ENCODE measurements at regions not wholly inside any gene's neighbourhood (a gene's known extent, or its start where the extent isn't known, plus 50 kb on each side); places are given as distances from the start of the nearest gene placed in this dataset.

- DNase-seq (ENCODE audit: low read depth in 2 of 2) = no peak
These were observed 234.9 kb downstream of the TEX29 start for GRCh38 chr13:111555268-111555808.

GRCh38 chr13:111555903-111556302 is 235.5 kb downstream of the TEX29 start:
- DNase-seq (ENCODE audit: low read depth in 2 of 2) = no peak

- DNase-seq (ENCODE audit: low read depth in 2 of 2) = no peak
These were observed 236.1 kb downstream of the TEX29 start for GRCh38 chr13:111556496-111556895.

GRCh38 chr13:111557921-111558699 is 237.7 kb downstream of the TEX29 start:
- no peak for DNase-seq (ENCODE audit: low read depth in 2 of 2)

GRCh38 chr13:111558700-111559088 is 238.3 kb downstream of the TEX29 start:
- DNase-seq (ENCODE audit: low read depth in 2 of 2) = no peak

GRCh38 chr13:111559612-111560403 is 239.4 kb downstream of the TEX29 start:
- no peak for DNase-seq (ENCODE audit: low read depth in 2 of 2)

GRCh38 chr13:111561091-111561781 is 240.8 kb downstream of the TEX29 start:
- DNase-seq (ENCODE audit: low read depth in 2 of 2) = no peak

GRCh38 chr13:111562716-111563115 is 242.3 kb downstream of the TEX29 start:
- DNase-seq (ENCODE audit: low read depth in 2 of 2) = no peak

- DNase-seq (ENCODE audit: low read depth in 2 of 2) = no peak
These were observed 244.2 kb downstream of the TEX29 start for GRCh38 chr13:111564606-111565005.

GRCh38 chr13:111565400-111565799 is 245.0 kb downstream of the TEX29 start:
- no peak for DNase-seq (ENCODE audit: low read depth in 2 of 2)

GRCh38 chr13:111566567-111566966 is 246.1 kb downstream of the TEX29 start:
- DNase-seq (ENCODE audit: low read depth in 2 of 2) = no peak

- no peak for DNase-seq (ENCODE audit: low read depth in 2 of 2)
These were observed 247.2 kb downstream of the TEX29 start for GRCh38 chr13:111567637-111568036.

- DNase-seq (ENCODE audit: low read depth in 2 of 2) = no peak
These were observed 247.8 kb downstream of the TEX29 start for GRCh38 chr13:111568290-111568689.

- no peak for DNase-seq (ENCODE audit: low read depth in 2 of 2)
These were observed 250.5 kb downstream of the TEX29 start for GRCh38 chr13:111570911-111571310.

GRCh38 chr13:111572956-111573761 is 252.7 kb downstream of the TEX29 start:
- no peak for DNase-seq (ENCODE audit: low read depth in 2 of 2)

- no peak for DNase-seq (ENCODE audit: low read depth in 2 of 2)
These were observed 253.4 kb downstream of the TEX29 start for GRCh38 chr13:111573801-111574200.

- DNase-seq (ENCODE audit: low read depth in 2 of 2) = no peak
These were observed 254.8 kb downstream of the TEX29 start for GRCh38 chr13:111575276-111575675.

GRCh38 chr13:111575719-111576118 is 255.3 kb downstream of the TEX29 start:
- DNase-seq (ENCODE audit: low read depth in 2 of 2) = no peak

GRCh38 chr13:111577208-111577828 is 256.9 kb downstream of the TEX29 start:
- no peak for DNase-seq (ENCODE audit: low read depth in 2 of 2)

- no peak for DNase-seq (ENCODE audit: low read depth in 2 of 2)
These were observed 257.6 kb downstream of the TEX29 start for GRCh38 chr13:111577956-111578605.
